ENCODE measurements at regions not wholly inside any gene's neighbourhood (a gene's known extent, or its start where the extent isn't known, plus 50 kb on each side); places are given as distances from the start of the nearest gene placed in this dataset.

DNA sequence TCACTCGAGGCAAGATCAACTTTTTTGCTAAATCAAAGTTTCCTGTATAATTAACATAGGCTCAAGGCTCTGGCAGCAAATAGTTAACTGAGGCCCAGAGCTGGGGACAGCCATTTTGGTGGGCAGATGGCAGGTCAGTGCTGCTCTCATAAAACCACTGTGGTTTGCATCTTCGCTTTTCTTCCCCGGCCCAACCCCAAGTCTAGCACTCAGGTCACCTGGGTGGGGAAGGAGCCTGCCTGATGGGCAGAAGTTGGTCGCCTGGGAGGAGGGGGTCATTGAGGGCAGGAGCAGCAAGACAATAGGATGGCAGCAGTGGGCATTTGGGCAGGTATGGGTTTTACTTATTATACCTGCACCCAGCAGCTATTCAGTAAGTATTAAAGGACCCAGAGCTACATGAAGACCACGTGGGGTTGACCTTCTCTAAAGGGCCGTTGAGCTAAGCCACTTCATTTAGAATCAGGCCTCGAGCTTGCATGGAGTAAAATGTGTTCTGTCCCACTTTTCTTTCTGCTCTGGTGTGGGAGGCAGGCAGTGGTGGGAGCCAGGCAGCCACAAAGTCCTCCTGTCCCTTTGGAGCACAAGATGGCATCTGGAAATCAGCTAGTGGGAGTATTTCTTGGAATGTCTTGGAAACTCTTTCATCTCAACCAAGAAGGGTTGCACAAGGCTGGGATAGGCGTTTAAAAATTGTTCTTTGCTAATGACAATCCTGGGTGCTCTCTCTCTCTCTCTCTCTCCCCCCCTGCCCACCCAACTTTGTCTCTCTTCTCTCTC is 133.4 kb downstream of the SPAG6 start:
- Histone ChIP-seq H3K18ac (ENCODE audit: low read depth, low read length) (no peak overlapping the region), H3K9ac (ENCODE audit: low read depth, low read length) (no peak overlapping the region), H3K23ac (ENCODE audit: low read depth, low read length) (no peak overlapping the region), H3K36me3 (ENCODE audit: control insufficient read depth, insufficient read depth, low read length) (no peaks in the 10 kb centered on the region), H3K9me1 (ENCODE audit: insufficient read depth, low read length) (no peaks in the 10 kb centered on the region), H3K56ac (ENCODE audit: extremely low read depth, insufficient read depth, low read length) (no peak overlapping the region), H3K4ac (ENCODE audit: low read depth, low read length) (no peak overlapping the region), H4K20me1 (ENCODE audit: insufficient read depth, low read length) (no peaks in the 10 kb centered on the region), H3K4me2 (ENCODE audit: low read depth, low read length) (no peak overlapping the region), H3K4me1 (ENCODE audit: control insufficient read depth, insufficient read depth, low read length) (no peaks in the 10 kb centered on the region), H3K14ac (replicated peaks; ENCODE audit: low read depth, low read length) (no peak overlapping the region), H2AK5ac (ENCODE audit: low read depth, low read length) (no peak overlapping the region), H2AFZ (replicated peaks; ENCODE audit: low read length, poor library complexity) (no peak overlapping the region), H2BK5ac (ENCODE audit: low read depth, low read length, poor library complexity, severe bottlenecking) (no peak overlapping the region), H3K79me1 (ENCODE audit: low read depth in 1 of 2, low read length in 2 of 2) (no peaks in the 10 kb centered on the region), H2AK9ac (replicated peaks; ENCODE audit: low read depth, low read length, poor library complexity) (no peak overlapping the region), H2BK15ac (ENCODE audit: low read depth, low read length) (no peak overlapping the region), H3K27me3 (ENCODE audit: control insufficient read depth, insufficient read depth, low read length) (peaks cover 62% of the 10 kb centered on the region), H3K4me3 (ENCODE audit: insufficient read depth, low read depth, low read length) (no peak overlapping the region), H4K91ac (ENCODE audit: insufficient read depth, low read depth, low read length) (no peak overlapping the region), H3K27ac (ENCODE audit: insufficient read depth, low read length) (no peak overlapping the region), H4K5ac (ENCODE audit: low read depth, low read length) (no peak overlapping the region), H2BK20ac (ENCODE audit: low read depth, low read length) (no peak overlapping the region), H4K8ac (ENCODE audit: low read depth in 2 of 2, low read length in 2 of 2) (no peak overlapping the region), H2BK120ac (ENCODE audit: low read depth, low read length) (no peak overlapping the region), H3K9me3 (ENCODE audit: control insufficient read depth, insufficient read depth, low read length) (peaks cover 6% of the 10 kb centered on the region; the same call in 1 of the 2 replicates)
- intact Hi-C loops (cut with micrococcal nuclease): no loop called here
- no peak for ATAC-seq (ENCODE audit: low read depth)
- dilution Hi-C loops (cut with HindIII; ENCODE audit: low sequenced_read_pairs, unreplicated experiment): no loop called here
- 83% methylated on average over 1 of the region's 8 CpGs; no CpG with 5 or more reads in 1 of the 2 experiments for WGBS, 2 experiments (ENCODE audit: extremely low coverage in 2 of 2, insufficient read length in 1 of 2)
- no TSS peak for BruUV-seq (replicated peaks)
- POLR2A ChIA-PET (ENCODE audit: unreplicated experiment): no interaction called here
- CTCF ChIA-PET: no interaction called here
- in situ Hi-C loops (cut with MboI; ENCODE audit: low sequenced_read_pairs): no loop called here
- no peak for DNase-seq
- no peak for TF ChIP-seq POLR2A (IDR thresholded peaks at IDR 0.05; ENCODE audit: low read depth, low read length)
- no peak for TF ChIP-seq SMC3 (IDR thresholded peaks at IDR 0.05; ENCODE audit: low read depth, low read length)
- no peak for TF ChIP-seq MAFK (IDR thresholded peaks at IDR 0.05; ENCODE audit: low read depth, low read length)
- no peak for TF ChIP-seq CHD1 (IDR thresholded peaks at IDR 0.05; ENCODE audit: low read depth, low read length)
- TF ChIP-seq RFX5 (IDR thresholded peaks at IDR 0.05; ENCODE audit: low read depth, low read length): no peak
- TF ChIP-seq RAD21 (IDR thresholded peaks at IDR 0.05; ENCODE audit: low read length): no peak
- TF ChIP-seq MAZ (IDR thresholded peaks at IDR 0.05; ENCODE audit: borderline replicate concordance, low read depth, low read length): no peak
- TF ChIP-seq CEBPB (IDR thresholded peaks at IDR 0.05; ENCODE audit: low read depth, low read length): no peak
- TF ChIP-seq ELK1 (IDR thresholded peaks at IDR 0.05; ENCODE audit: borderline replicate concordance, low read depth, low read length): no peak
- no peak for TF ChIP-seq NFE2L2 (IDR thresholded peaks at IDR 0.05; ENCODE audit: low read depth, low read length)
- no peak for TF ChIP-seq MXI1 (IDR thresholded peaks at IDR 0.05; ENCODE audit: borderline replicate concordance, low read depth, low read length)
- TF ChIP-seq RCOR1 (IDR thresholded peaks at IDR 0.05; ENCODE audit: insufficient replicate concordance, low read length): no peak
- TF ChIP-seq BHLHE40 (IDR thresholded peaks at IDR 0.05; ENCODE audit: low read depth, low read length): no peak
- no peak for TF ChIP-seq USF2 (IDR thresholded peaks at IDR 0.05; ENCODE audit: low read depth, low read length)

Measured in IMR-90 (cell line).